Memory B cell (primary cell): ENCODE measurements at regions not wholly inside any gene's neighbourhood (a gene's known extent, or its start where the extent isn't known, plus 50 kb on each side); places are given as distances from the start of the nearest gene placed in this dataset.

Experiments
- ATAC-seq: fragments of 150-1000 bp; cut with Tn5 transposase; 2 replicates; pipeline ENCODE4 v1.10.0; 2021; ENCODE audit warnings: low read depth, mild to moderate bottlenecking, moderate library complexity
- DNase-seq, 2 donors: peaks; one replicate each; pipeline ENCODE4 v3.0.0; 2022; ENCODE audit warnings: low spot score in 2 of 2
- H3K27ac Mint-ChIP-seq: one replicate; pipeline ENCODE4 v1.8.0; 2022; ENCODE audit warnings: mild to moderate bottlenecking, moderate library complexity, mixed read lengths
- H3K27me3 Mint-ChIP-seq: one replicate; pipeline ENCODE4 v1.8.0; 2022; ENCODE audit warnings: mixed read lengths
- H3K36me3 Mint-ChIP-seq: one replicate; pipeline ENCODE4 v1.8.0; 2022; ENCODE audit warnings: mild to moderate bottlenecking, mixed read lengths
- H3K4me1 Mint-ChIP-seq: one replicate; pipeline ENCODE4 v1.8.0; 2022; ENCODE audit warnings: mixed read lengths
- H3K4me3 Mint-ChIP-seq: one replicate; pipeline ENCODE4 v1.8.0; 2022; ENCODE audit warnings: mild to moderate bottlenecking, moderate library complexity, mixed read lengths
- H3K9me3 Mint-ChIP-seq: one replicate; pipeline ENCODE4 v1.8.0; 2022; ENCODE audit warnings: mixed read lengths

GRCh38 chr22:27164781-27165503 lies 507.6 kb downstream of the MIAT start:
- H3K4me3 Mint-ChIP-seq = no peak overlapping the region
- no peak for DNase-seq
- H3K9me3 Mint-ChIP-seq = peaks cover 9% of the 10 kb centered on the region
- ATAC-seq = no peak
- peaks cover 7% of the 10 kb centered on the region for H3K27me3 Mint-ChIP-seq
- H3K27ac Mint-ChIP-seq = no peak overlapping the region
- no peaks in the 10 kb centered on the region for H3K4me1 Mint-ChIP-seq
- no peaks in the 10 kb centered on the region for H3K36me3 Mint-ChIP-seq

GRCh38 chr22:27168681-27169080 lies 511.3 kb downstream of the MIAT start:
- H3K36me3 Mint-ChIP-seq = no peaks in the 10 kb centered on the region
- H3K9me3 Mint-ChIP-seq = peaks cover 2% of the 10 kb centered on the region
- DNase-seq (no peak), ATAC-seq (no peak)
- H3K4me3 Mint-ChIP-seq = no peak overlapping the region
- no peak overlapping the region for H3K27ac Mint-ChIP-seq
- no peaks in the 10 kb centered on the region for H3K4me1 Mint-ChIP-seq
- no peaks in the 10 kb centered on the region for H3K27me3 Mint-ChIP-seq

- no peaks in the 10 kb centered on the region for H3K9me3 Mint-ChIP-seq
- ATAC-seq (no peak), DNase-seq (no peak)
- peaks cover 9% of the 10 kb centered on the region for H3K27me3 Mint-ChIP-seq
- H3K4me3 Mint-ChIP-seq = no peak overlapping the region
- no peak overlapping the region for H3K27ac Mint-ChIP-seq
- H3K4me1 Mint-ChIP-seq = no peaks in the 10 kb centered on the region
- no peaks in the 10 kb centered on the region for H3K36me3 Mint-ChIP-seq
Observed at GRCh38 chr22:27170491-27170890, 513.1 kb downstream of the MIAT start.

DNA sequence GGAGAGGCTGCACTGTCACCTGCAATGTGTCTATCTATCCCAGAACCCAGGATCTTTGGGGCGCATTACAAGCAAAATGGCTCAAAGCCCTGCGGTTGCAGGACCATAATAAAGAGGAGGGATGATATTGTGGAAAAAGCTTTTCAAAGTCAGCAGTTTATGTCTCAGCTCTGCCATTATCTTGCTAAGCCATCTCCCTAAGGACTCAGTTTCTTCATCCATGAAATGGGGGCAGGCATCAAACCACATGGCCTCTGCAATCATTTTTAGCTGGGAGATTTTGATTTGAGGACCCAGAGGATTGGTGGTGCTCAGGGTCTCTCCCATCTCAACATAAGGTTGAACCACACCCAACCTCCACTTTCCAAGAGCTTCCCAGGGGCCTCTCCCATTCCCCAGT lies 513.8 kb downstream of the MIAT start:
- Mint-ChIP-seq H3K4me3 (no peak overlapping the region), H3K4me1 (no peaks in the 10 kb centered on the region), H3K9me3 (peaks cover 3% of the 10 kb centered on the region), H3K36me3 (no peaks in the 10 kb centered on the region), H3K27me3 (peaks cover 11% of the 10 kb centered on the region), H3K27ac (no peak overlapping the region)
- DNase-seq (no peak), ATAC-seq (no peak)

GRCh38 chr22:27173530-27173929 lies 516.1 kb downstream of the MIAT start:
- H3K27me3 Mint-ChIP-seq = peaks cover 11% of the 10 kb centered on the region
- peaks cover 3% of the 10 kb centered on the region for H3K9me3 Mint-ChIP-seq
- no peak for ATAC-seq
- no peaks in the 10 kb centered on the region for H3K4me1 Mint-ChIP-seq
- DNase-seq = no peak
- no peaks in the 10 kb centered on the region for H3K36me3 Mint-ChIP-seq
- no peak overlapping the region for H3K27ac Mint-ChIP-seq
- no peak overlapping the region for H3K4me3 Mint-ChIP-seq

GRCh38 chr22:27175021-27175838 lies 517.8 kb downstream of the MIAT start:
- DNase-seq (no peak), ATAC-seq (no peak)
- H3K4me3 Mint-ChIP-seq = no peak overlapping the region
- peaks cover 3% of the 10 kb centered on the region for H3K9me3 Mint-ChIP-seq
- no peaks in the 10 kb centered on the region for H3K4me1 Mint-ChIP-seq
- H3K27me3 Mint-ChIP-seq = peaks cover 11% of the 10 kb centered on the region
- H3K36me3 Mint-ChIP-seq = no peaks in the 10 kb centered on the region
- H3K27ac Mint-ChIP-seq = no peak overlapping the region

- Mint-ChIP-seq H3K27me3 (peaks cover 11% of the 10 kb centered on the region), H3K9me3 (peaks cover 3% of the 10 kb centered on the region), H3K27ac (no peak overlapping the region), H3K4me1 (no peaks in the 10 kb centered on the region), H3K36me3 (no peaks in the 10 kb centered on the region), H3K4me3 (no peak overlapping the region)
- DNase-seq = no peak
- ATAC-seq = no peak
Observed at GRCh38 chr22:27175974-27176373, 518.6 kb downstream of the MIAT start.

- Mint-ChIP-seq H3K4me1 (no peaks in the 10 kb centered on the region), H3K9me3 (peaks cover 3% of the 10 kb centered on the region), H3K4me3 (no peak overlapping the region), H3K36me3 (no peaks in the 10 kb centered on the region), H3K27ac (no peak overlapping the region), H3K27me3 (peaks cover 13% of the 10 kb centered on the region)
- DNase-seq = no peak
- ATAC-seq = no peak
Observed at GRCh38 chr22:27179161-27179560, 521.8 kb downstream of the MIAT start.

DNA sequence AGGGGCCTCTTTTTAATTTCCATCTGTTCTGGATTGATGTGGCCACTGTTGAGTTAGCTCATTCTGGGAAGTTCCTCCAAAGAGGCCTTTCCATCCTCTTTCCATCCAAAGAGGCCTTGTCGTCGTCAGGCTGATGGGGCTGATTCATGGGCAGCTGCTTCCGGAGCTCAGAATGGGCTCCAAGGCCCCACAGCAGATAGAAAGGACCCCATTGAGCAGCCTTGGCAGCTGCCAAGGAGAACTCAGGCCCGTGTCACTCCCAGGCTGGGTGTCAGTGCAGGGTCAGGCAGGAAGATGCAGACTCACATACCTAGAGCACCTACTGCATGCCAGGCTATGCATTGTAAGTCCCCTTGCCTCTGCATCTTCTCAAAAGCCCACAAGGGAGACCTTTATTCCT lies 524.1 kb downstream of the MIAT start:
- H3K27me3 Mint-ChIP-seq = peaks cover 2% of the 10 kb centered on the region
- no peaks in the 10 kb centered on the region for H3K36me3 Mint-ChIP-seq
- H3K27ac Mint-ChIP-seq = no peak overlapping the region
- H3K4me1 Mint-ChIP-seq = no peaks in the 10 kb centered on the region
- ATAC-seq (no peak), DNase-seq (no peak)
- H3K9me3 Mint-ChIP-seq = no peaks in the 10 kb centered on the region
- no peak overlapping the region for H3K4me3 Mint-ChIP-seq

DNA sequence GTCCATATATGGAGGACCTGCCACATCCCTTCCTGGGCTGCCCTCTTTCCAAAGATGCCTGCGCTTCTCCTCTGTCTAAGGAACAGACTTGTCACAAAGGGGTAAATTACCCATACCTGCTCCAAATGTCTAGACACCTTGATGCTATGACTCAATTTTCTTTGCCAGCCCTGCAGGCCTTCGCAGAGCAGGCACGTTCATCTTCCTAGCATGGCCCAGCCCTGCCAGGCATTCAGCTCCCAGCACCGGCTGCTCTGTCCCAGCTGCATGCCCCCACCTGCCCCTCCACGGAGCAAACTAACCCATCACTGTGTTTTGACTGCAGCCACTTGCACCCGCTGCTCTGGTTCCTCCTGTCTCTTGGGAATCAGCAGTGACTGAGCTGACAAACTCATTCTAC lies 526.1 kb downstream of the MIAT start:
- Mint-ChIP-seq H3K4me3 (no peak overlapping the region), H3K36me3 (no peaks in the 10 kb centered on the region), H3K27me3 (peaks cover 2% of the 10 kb centered on the region), H3K4me1 (no peaks in the 10 kb centered on the region), H3K27ac (no peak overlapping the region), H3K9me3 (no peaks in the 10 kb centered on the region)
- ATAC-seq (no peak), DNase-seq (no peak)

- no peak overlapping the region for H3K27ac Mint-ChIP-seq
Observed at GRCh38 chr22:27185099-27185709, 527.8 kb downstream of the MIAT start.

GRCh38 chr22:27185760-27186302 lies 528.4 kb downstream of the MIAT start:
- H3K36me3 Mint-ChIP-seq = no peaks in the 10 kb centered on the region
- peaks cover 2% of the 10 kb centered on the region for H3K27me3 Mint-ChIP-seq
- no peak overlapping the region for H3K4me3 Mint-ChIP-seq
- no peaks in the 10 kb centered on the region for H3K4me1 Mint-ChIP-seq
- ATAC-seq = no peak
- H3K9me3 Mint-ChIP-seq = no peaks in the 10 kb centered on the region
- no peak overlapping the region for H3K27ac Mint-ChIP-seq
- no peak for DNase-seq

More at GRCh38 chr22:27185099-27185709, 527.8 kb downstream of the MIAT start:
- DNase-seq (no peak), ATAC-seq (no peak)
- Mint-ChIP-seq H3K36me3 (no peaks in the 10 kb centered on the region), H3K9me3 (no peaks in the 10 kb centered on the region), H3K27me3 (peaks cover 2% of the 10 kb centered on the region), H3K4me1 (no peaks in the 10 kb centered on the region), H3K4me3 (no peak overlapping the region)

- Mint-ChIP-seq H3K27ac (no peak overlapping the region), H3K9me3 (no peaks in the 10 kb centered on the region), H3K4me1 (no peaks in the 10 kb centered on the region), H3K36me3 (no peaks in the 10 kb centered on the region), H3K4me3 (no peak overlapping the region), H3K27me3 (peaks cover 2% of the 10 kb centered on the region)
- ATAC-seq (no peak), DNase-seq (no peak)
Observed at GRCh38 chr22:27186643-27187042, 529.3 kb downstream of the MIAT start.

DNA sequence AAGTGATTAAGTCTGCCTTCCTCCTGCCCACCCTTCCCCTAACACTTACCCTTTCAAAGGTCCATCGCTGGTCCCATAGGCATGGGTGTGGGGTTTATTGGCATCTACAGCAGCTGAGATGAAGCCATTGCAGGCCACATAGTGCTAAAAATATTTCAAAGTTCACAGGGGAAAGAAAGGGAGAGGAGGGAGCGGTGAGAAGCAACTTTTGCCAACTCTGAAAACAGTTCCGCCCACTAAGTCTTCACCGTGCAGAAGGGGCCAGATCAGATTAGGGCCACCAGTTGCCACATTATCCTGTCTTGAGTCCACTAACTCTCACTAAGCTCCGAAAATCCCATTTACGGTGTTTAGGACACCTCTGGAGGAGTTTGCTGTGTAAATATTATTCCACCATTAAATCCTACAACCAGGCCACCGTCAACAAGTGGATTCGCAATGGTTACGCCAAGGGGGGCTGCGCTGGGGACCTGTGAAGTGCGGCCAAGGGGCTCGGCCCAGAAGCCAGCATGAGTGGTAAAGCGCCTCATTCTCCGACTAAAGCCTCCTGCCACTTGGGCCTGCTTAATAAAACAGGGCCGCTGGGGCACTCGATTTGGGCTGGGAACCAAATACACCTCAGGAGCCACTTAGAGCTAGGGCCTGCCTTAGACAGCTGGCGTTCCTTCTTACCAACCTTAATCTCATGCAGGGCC lies 534.9 kb downstream of the MIAT start:
- ATAC-seq (no peak), DNase-seq (no peak)
- H3K27ac Mint-ChIP-seq = no peak overlapping the region
- H3K4me3 Mint-ChIP-seq = no peak overlapping the region
- peaks cover 2% of the 10 kb centered on the region for H3K9me3 Mint-ChIP-seq
- no peaks in the 10 kb centered on the region for H3K36me3 Mint-ChIP-seq
- peaks cover 2% of the 10 kb centered on the region for H3K27me3 Mint-ChIP-seq
- no peaks in the 10 kb centered on the region for H3K4me1 Mint-ChIP-seq
